Left ventricle myocardium superior (tissue), 1 donor: ENCODE measurements at regions not wholly inside any gene's neighbourhood (a gene's known extent, or its start where the extent isn't known, plus 50 kb on each side); places are given as distances from the start of the nearest gene placed in this dataset.
A peak's percentile ranks its signal among the peaks of the same experiment; 100 is the strongest.
"Not testable (repeated sequence)": the region's sequence is repeated elsewhere in the genome, so short reads cannot be mapped to it uniquely, and the experiment has no call there.

ENCODE experiments used
- ATAC-seq: fragments of 200-7000 bp; cut with Tn5 transposase; one replicate; pipeline ENCODE4 v1.9.1; 2020; ENCODE audit warnings: mild to moderate bottlenecking, moderate library complexity
- DNase-seq: peaks from one replicate; pipeline ENCODE4 v3.0.0-alpha.2; 2020
- intact Hi-C: fragments of 100-400 bp; cut with micrococcal nuclease; formaldehyde crosslinking; loops from one replicate; pipeline ENCODE4 v1.11.0; 2022
- donor health status: DM: no; HTN: yes; CAD: no; lungs with severe emphysema.

DNA sequence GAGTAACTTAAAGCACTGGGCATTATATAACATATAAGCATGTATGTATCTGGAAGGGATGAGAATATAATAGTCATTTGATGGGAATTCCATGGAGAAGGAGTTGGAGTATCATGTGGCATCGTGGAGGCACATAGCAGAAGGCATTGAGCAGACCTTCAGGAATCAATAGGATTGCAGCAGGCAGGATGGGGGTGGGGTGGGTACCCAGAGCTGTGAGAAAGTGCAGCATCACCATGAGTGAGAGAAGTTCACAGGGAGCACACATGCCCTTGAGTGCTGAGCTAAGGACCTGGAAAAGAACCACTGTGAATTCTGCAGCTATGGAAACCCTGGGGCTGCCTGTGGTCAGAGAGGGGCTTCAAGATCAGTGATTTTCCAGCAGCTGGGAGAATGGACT, 57.3 kb downstream of the MED10 start:
- ATAC-seq (no peak), DNase-seq (no peak)
- intact Hi-C loops, result no loop called here

GRCh38 chr5:6319116-6319515, 59.2 kb downstream of the MED10 start:
- intact Hi-C loops, result no loop called here
- no peak for ATAC-seq
- DNase-seq, result no peak

DNA sequence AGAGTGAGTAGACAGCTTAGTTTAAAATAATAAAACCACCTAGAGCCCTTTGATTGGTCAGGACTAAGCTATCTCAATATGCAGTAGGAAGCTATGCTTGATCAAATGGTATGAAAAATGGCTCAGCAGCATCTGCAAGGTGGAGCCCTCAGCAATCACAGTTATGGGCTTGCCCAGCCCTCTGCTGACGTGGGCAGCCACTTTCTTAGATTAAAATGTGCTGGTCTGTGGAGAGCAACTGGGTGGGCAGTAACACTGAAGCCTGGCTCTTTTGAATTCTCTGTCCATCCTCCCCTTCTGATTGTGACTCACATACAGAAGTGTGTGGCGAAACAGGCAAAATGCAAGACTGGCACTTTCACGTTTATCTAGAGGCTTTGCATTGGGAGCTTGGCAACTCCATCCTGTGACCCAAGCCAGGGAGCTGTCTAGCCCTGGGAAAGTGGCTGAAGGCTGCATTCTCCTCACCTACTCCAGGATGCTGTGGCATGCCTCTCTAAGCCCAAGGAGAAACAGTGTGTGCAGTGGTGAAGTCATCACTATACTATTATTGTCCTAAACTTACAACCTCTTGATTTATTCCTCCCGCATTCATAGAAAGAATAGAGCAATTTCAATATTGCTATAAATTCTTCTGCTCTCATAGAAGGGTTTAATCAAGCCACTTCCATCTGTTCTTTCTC, 61.1 kb downstream of the MED10 start:
- DNase-seq (no peak), ATAC-seq (no peak)
- intact Hi-C loops, result no loop called here

DNA sequence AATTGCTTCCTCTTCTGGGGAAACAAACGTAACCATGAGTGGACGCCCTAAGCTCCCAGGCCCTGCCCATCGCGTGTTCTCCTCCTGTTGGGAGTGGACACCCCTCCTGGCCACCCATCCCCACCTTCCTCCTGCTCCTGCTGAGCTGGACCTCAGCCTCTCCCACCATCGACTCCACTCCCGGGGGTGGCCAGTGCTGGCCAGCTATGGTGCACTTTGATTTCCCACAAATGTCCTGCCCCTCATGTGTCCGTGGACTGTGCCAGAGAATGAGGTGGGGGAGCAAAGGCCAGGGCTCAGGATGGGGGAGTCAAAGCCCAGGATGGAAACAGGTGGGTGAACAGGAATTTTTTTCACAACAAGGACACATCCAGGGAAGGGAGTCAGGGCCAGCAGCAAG, 62.8 kb downstream of the MED10 start:
- DNase-seq (no peak), ATAC-seq (no peak)
- intact Hi-C loops, result no loop called here

DNA sequence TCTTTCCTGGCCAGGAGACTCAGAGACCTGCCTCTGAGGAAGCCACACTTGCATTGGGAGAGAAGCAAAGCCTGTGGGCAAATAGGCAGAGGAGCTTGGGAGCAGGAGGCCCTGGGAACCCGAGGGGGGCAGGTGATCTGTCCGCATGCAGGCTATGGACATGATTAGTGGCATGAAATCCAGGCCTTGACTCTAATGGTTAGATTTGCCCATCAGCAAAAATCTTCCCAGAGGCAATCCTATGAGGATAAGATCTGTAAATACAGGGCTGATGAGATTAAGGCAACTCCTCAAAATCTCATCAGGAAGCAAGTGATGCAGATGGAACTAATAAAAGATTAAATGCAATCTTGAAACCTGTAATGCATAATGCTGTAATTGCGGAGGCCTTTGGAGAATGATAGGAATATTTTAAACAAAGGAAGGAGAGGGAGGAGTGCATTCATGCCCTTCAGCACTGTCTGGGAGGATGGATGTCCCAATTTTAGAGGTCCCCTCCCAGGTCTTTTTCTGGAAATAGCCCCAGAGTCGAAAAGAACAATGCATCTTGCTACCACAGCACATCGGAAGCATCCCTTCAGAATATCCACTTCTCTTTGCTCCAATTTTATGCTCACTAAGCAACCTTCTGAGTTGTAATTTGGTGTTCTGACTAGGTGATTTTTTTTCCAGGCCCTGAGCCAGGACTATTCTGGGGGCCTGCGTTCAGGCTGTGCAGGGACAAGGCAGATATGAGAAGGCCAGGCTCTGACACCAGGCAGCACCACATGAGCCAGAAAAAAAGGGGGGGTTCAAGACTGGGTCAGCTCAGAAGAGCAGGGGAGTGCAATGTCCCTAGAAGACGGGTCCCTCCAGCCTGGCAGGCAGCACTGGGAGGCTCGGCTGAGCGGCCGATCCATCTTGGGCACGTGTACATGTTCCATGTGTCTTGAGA, 66.5 kb downstream of the MED10 start:
- peak; percentile 99 for ATAC-seq
- DNase-seq, result peak; percentile 65
- intact Hi-C loops, result no loop called here

DNA sequence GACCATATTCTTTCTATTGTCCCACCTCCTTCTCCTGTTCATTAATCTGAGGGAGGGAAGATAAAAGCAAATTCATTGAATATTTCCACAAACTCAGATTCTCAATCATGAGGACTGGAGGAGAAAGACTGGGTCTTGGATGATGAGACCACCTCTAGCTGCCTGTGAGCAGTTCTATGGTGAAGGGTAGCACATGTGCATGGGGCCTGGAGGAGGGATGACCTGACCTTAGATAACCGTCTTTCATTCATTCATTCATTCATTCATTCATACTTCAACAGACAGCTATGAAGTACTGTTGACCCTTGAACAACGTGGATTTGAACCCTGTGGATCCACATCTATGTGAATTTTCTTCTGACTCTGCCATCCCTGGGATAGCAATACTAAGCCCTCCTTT, 68.4 kb downstream of the MED10 start:
- ATAC-seq (no peak), DNase-seq (no peak)
- intact Hi-C loops, result no loop called here

- intact Hi-C loops, result no loop called here
- ATAC-seq (no peak), DNase-seq (no peak)
Measured at GRCh38 chr5:6308683-6309082, 69.7 kb downstream of the MED10 start.

- ATAC-seq (no peak), DNase-seq (no peak)
- intact Hi-C loops, result no loop called here
Measured at GRCh38 chr5:6307304-6307703, 71.0 kb downstream of the MED10 start.

GRCh38 chr5:6305853-6306252, 72.5 kb downstream of the MED10 start:
- DNase-seq, result no peak

DNA sequence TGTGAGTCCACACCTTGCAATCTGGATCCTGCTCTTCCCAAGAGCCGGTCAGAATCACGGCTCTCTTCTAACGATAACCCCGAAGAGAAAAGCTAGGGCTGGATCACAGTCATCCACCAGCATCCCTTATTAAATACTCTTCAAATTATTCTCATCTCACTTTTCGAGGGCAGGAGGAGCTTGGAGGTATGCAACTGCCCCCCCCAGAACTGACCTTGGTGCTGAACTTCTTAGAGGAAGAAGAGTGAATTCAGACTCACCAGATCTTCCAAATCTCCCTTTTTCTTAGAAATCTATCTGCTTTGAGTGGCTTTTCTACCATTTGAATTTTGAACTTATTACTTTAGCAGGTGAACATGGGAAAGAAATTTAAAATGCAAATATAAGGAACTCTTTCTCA, 75.7 kb downstream of the MED10 start:
- DNase-seq (no peak), ATAC-seq (no peak)
- intact Hi-C loops, result no loop called here

More at GRCh38 chr5:6305853-6306252, 72.5 kb downstream of the MED10 start:
- ATAC-seq, result no peak
- intact Hi-C loops, result no loop called here

DNA sequence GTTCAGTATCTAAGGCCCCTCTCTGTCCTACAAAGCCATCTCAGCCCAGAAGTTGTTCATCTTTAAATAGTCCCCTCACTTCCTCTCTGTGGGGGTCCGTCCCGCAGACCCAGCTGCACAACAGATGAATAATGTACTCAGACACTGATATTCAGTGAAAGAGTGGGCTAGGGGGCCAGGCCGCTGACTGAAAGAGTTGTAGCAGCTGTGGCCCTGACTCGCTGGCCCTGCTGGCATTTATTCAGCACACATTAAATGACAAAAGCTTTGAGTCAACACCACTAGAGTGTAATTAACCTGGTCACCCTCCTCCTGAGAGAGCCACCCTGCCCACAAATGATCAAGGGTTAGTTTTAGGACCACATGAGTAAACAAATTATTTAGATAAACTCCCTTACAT, 76.3 kb downstream of the MED10 start:
- intact Hi-C loops, result no loop called here
- DNase-seq (no peak), ATAC-seq (no peak)

DNA sequence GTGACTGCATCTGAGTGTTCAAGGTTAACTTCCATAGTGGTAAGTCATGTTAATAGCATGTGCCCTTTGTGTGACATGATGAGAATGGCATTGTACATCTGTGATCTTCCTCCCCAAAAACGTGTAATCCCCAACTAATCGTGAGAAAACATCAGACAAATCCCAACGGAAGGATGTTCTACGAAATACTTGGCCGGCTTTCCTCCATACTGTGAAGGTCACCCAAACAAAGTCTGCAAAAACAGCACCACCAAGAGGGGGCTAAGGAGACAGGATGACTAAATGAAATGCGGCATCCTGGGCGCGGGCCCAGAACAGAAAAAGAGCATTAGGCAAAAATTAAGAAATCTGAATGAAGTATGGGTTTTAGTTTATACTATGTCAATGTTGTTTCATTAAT, 81.8 kb downstream of the MED10 start:
- intact Hi-C loops, result no loop called here
- ATAC-seq, result no peak
- no peak for DNase-seq

GRCh38 chr5:6291961-6292360, 86.4 kb downstream of the MED10 start:
- DNase-seq (no peak), ATAC-seq (peak; percentile 43)
- intact Hi-C loops, result no loop called here

DNA sequence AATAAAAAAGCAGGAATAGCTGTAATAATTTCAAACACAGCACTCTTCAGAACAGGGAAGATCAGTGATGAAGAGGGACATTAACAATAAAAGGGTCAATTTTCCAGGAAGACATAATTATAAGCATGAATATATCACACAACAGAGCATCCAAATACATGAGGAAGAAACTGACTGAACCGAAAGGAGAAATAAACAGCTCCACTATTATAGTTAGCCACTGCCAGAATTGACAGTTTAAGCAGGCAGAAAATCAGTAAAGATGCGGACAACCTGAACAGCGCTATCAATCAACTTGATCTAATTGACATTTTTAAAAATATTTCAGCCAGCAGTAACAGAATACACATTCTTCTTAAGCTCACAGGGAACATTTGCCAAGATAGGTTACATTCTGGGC, 89.1 kb downstream of the MED10 start:
- no peak for DNase-seq
- intact Hi-C loops, result no loop called here
- ATAC-seq, result no peak

- intact Hi-C loops, result no loop called here
- ATAC-seq, result no peak
- no peak for DNase-seq
Measured at GRCh38 chr5:6287176-6287575, 91.2 kb downstream of the MED10 start.

- ATAC-seq (no peak), DNase-seq (no peak)
- intact Hi-C loops, result no loop called here
Measured at GRCh38 chr5:6286404-6286803, 91.9 kb downstream of the MED10 start.

GRCh38 chr5:6284491-6284890, 93.9 kb downstream of the MED10 start:
- DNase-seq, intact Hi-C loops: not testable (repeated sequence)

DNA sequence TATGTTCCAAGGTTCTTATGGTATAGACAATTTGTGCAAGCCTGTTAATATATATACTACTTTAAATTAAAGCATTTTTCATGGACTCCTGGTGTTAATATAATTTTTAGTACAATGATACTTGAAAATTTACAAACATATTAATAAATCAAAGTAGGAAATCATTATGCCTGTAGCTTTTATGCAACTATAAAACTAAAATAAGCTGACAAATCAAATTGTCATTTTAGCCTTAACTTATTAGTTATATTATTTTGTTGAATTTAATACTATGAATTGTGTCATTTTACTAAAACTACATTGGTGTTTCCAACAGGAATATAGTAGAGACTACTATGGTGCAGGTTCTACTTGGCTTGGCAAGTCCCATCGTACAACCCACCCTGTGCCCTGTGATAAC, 96.0 kb downstream of the MED10 start:
- ATAC-seq (no peak), DNase-seq (no peak)
- intact Hi-C loops, result no loop called here

More at GRCh38 chr5:6284491-6284890, 93.9 kb downstream of the MED10 start:
- not testable (repeated sequence) for ATAC-seq

- ATAC-seq, result no peak
- no peak for DNase-seq
- intact Hi-C loops, result no loop called here
Measured at GRCh38 chr5:6281818-6282217, 96.5 kb downstream of the MED10 start.

DNA sequence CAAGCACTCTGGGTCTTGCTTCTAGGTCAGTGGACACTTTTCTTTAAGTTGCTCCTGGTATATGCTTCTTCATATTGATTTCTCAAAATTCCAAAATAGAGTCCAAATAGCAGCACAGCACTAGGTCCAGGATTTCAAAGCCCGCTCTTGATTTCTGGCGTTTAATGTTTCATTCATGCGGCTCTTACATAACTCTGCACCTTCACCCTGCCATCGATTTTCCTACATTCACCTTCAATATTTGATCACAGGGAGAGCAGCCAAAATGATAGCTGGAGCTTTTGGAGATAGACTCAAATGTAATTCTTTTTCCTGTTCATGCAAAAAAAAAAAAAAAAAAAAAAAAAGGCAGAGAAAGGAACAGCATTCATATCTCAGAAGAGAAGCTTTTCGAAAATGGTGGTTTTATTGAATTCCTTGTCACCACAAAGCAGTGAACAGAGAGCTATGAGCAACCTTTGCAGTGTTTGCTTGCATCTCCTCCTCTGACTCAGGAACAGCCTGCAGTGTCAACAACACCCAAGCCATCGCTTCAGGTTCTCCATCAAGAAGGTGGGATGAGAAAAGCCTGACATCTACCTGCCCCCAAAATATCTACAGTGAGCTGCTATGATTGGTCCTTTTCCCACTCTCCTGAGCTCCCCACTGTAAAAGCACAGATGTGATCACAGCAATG, 97.8 kb downstream of the MED10 start:
- intact Hi-C loops, result no loop called here
- ATAC-seq, result no peak
- no peak for DNase-seq
